ENCODE measurements at regions not wholly inside any gene's neighbourhood (a gene's known extent, or its start where the extent isn't known, plus 50 kb on each side); places are given as distances from the start of the nearest gene placed in this dataset.

GRCh38 chr6:150683320-150683719 lies 83.6 kb downstream of the PLEKHG1 start:
- no peak overlapping the region for H2AFZ ChIP-seq (ENCODE audit: low read length)
- no peaks in the 10 kb centered on the region for H4K20me1 ChIP-seq (ENCODE audit: insufficient read depth, low read length)
- no peak overlapping the region for H3K27ac ChIP-seq (ENCODE audit: low read depth, low read length)
- peaks cover 6% of the 10 kb centered on the region for H3K27me3 ChIP-seq (ENCODE audit: insufficient read depth, low read length)
- H3K79me2 ChIP-seq (ENCODE audit: insufficient read depth, low read length) = no peaks in the 10 kb centered on the region
- no peaks in the 10 kb centered on the region for H3K4me1 ChIP-seq (ENCODE audit: insufficient read depth, low read length)
- TF ChIP-seq, protein P1, sequence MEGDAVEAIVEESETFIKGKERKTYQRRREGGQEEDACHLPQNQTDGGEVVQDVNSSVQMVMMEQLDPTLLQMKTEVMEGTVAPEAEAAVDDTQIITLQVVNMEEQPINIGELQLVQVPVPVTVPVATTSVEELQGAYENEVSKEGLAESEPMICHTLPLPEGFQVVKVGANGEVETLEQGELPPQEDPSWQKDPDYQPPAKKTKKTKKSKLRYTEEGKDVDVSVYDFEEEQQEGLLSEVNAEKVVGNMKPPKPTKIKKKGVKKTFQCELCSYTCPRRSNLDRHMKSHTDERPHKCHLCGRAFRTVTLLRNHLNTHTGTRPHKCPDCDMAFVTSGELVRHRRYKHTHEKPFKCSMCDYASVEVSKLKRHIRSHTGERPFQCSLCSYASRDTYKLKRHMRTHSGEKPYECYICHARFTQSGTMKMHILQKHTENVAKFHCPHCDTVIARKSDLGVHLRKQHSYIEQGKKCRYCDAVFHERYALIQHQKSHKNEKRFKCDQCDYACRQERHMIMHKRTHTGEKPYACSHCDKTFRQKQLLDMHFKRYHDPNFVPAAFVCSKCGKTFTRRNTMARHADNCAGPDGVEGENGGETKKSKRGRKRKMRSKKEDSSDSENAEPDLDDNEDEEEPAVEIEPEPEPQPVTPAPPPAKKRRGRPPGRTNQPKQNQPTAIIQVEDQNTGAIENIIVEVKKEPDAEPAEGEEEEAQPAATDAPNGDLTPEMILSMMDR (IDR thresholded peaks at IDR 0.05; ENCODE audit: extremely low read depth, low read depth, low read length) = no peak
- H3K36me3 ChIP-seq (ENCODE audit: insufficient read depth, low read length) = no peaks in the 10 kb centered on the region
- no peak overlapping the region for H3K4me2 ChIP-seq (ENCODE audit: insufficient read depth, low read length)
- no peak overlapping the region for H3K4me3 ChIP-seq (ENCODE audit: insufficient read depth, low read length)
- H3K9me3 ChIP-seq (ENCODE audit: low read depth, low read length) = no peaks in the 10 kb centered on the region
- no peak for DNase-seq (ENCODE audit: insufficient read length, low spot score, missing footprints)

DNA sequence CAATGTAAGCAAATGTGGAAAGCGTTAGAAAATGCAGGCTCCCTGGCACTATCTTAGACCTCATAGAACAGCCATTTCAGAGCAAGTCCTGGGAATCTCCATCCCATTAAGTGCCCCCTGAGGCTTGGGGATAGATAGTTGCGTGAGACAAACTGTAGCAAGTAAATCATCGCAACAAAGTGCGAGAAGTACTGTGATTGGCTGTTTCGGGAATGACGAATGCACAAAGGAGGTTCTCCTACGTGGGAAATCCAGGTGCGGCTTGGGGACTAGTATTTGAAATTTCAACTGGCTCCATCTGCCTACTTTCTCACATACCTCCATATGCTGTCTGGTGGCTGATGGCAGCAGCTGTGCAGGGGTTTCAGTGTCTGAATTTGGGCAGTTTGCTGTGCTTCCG lies 84.5 kb downstream of the PLEKHG1 start:
- H3K27ac ChIP-seq (ENCODE audit: low read depth, low read length) = no peak overlapping the region
- H3K79me2 ChIP-seq (ENCODE audit: insufficient read depth, low read length) = no peaks in the 10 kb centered on the region
- no peak overlapping the region for H3K4me2 ChIP-seq (ENCODE audit: insufficient read depth, low read length)
- no peak overlapping the region for H3K4me3 ChIP-seq (ENCODE audit: insufficient read depth, low read length)
- no peak for DNase-seq (ENCODE audit: insufficient read length, low spot score, missing footprints)
- H3K36me3 ChIP-seq (ENCODE audit: insufficient read depth, low read length) = no peaks in the 10 kb centered on the region
- H3K27me3 ChIP-seq (ENCODE audit: insufficient read depth, low read length) = peaks cover 6% of the 10 kb centered on the region
- no peak overlapping the region for H2AFZ ChIP-seq (ENCODE audit: low read length)
- no peaks in the 10 kb centered on the region for H3K9me3 ChIP-seq (ENCODE audit: low read depth, low read length)
- no peaks in the 10 kb centered on the region for H4K20me1 ChIP-seq (ENCODE audit: insufficient read depth, low read length)
- no peaks in the 10 kb centered on the region for H3K4me1 ChIP-seq (ENCODE audit: insufficient read depth, low read length)
- TF ChIP-seq, protein P1 (IDR thresholded peaks at IDR 0.05; ENCODE audit: extremely low read depth, low read depth, low read length) = no peak

GRCh38 chr6:150684714-150685459 lies 85.2 kb downstream of the PLEKHG1 start:
- no peak for DNase-seq (ENCODE audit: insufficient read length, low spot score, missing footprints)
- Histone ChIP-seq H3K9me3 (ENCODE audit: low read depth, low read length) (no peaks in the 10 kb centered on the region), H4K20me1 (ENCODE audit: insufficient read depth, low read length) (no peaks in the 10 kb centered on the region), H2AFZ (ENCODE audit: low read length) (no peak overlapping the region), H3K4me1 (ENCODE audit: insufficient read depth, low read length) (no peaks in the 10 kb centered on the region), H3K27me3 (ENCODE audit: insufficient read depth, low read length) (peaks cover 6% of the 10 kb centered on the region), H3K79me2 (ENCODE audit: insufficient read depth, low read length) (no peaks in the 10 kb centered on the region), H3K36me3 (ENCODE audit: insufficient read depth, low read length) (no peaks in the 10 kb centered on the region), H3K4me3 (ENCODE audit: insufficient read depth, low read length) (no peak overlapping the region), H3K27ac (ENCODE audit: low read depth, low read length) (no peak overlapping the region), H3K4me2 (ENCODE audit: insufficient read depth, low read length) (no peak overlapping the region)
- TF ChIP-seq, protein P1 (IDR thresholded peaks at IDR 0.05; ENCODE audit: extremely low read depth, low read depth, low read length) = no peak

- no peak for DNase-seq (ENCODE audit: insufficient read length, low spot score, missing footprints)
- TF ChIP-seq, protein P1 (IDR thresholded peaks at IDR 0.05; ENCODE audit: extremely low read depth, low read depth, low read length) = peak; percentile 59
- peaks cover 6% of the 10 kb centered on the region for H3K27me3 ChIP-seq (ENCODE audit: insufficient read depth, low read length)
- H4K20me1 ChIP-seq (ENCODE audit: insufficient read depth, low read length) = no peaks in the 10 kb centered on the region
- no peak overlapping the region for H3K4me3 ChIP-seq (ENCODE audit: insufficient read depth, low read length)
- H2AFZ ChIP-seq (ENCODE audit: low read length) = no peak overlapping the region
- no peak overlapping the region for H3K4me2 ChIP-seq (ENCODE audit: insufficient read depth, low read length)
- no peaks in the 10 kb centered on the region for H3K79me2 ChIP-seq (ENCODE audit: insufficient read depth, low read length)
- H3K27ac ChIP-seq (ENCODE audit: low read depth, low read length) = no peak overlapping the region
- no peaks in the 10 kb centered on the region for H3K9me3 ChIP-seq (ENCODE audit: low read depth, low read length)
- no peaks in the 10 kb centered on the region for H3K4me1 ChIP-seq (ENCODE audit: insufficient read depth, low read length)
- no peaks in the 10 kb centered on the region for H3K36me3 ChIP-seq (ENCODE audit: insufficient read depth, low read length)
Observed at GRCh38 chr6:150685860-150686259, 86.2 kb downstream of the PLEKHG1 start.

All from osteoblast (primary cell).